ENCODE measurements at regions not wholly inside any gene's neighbourhood (a gene's known extent, or its start where the extent isn't known, plus 50 kb on each side); places are given as distances from the start of the nearest gene placed in this dataset.

DNA sequence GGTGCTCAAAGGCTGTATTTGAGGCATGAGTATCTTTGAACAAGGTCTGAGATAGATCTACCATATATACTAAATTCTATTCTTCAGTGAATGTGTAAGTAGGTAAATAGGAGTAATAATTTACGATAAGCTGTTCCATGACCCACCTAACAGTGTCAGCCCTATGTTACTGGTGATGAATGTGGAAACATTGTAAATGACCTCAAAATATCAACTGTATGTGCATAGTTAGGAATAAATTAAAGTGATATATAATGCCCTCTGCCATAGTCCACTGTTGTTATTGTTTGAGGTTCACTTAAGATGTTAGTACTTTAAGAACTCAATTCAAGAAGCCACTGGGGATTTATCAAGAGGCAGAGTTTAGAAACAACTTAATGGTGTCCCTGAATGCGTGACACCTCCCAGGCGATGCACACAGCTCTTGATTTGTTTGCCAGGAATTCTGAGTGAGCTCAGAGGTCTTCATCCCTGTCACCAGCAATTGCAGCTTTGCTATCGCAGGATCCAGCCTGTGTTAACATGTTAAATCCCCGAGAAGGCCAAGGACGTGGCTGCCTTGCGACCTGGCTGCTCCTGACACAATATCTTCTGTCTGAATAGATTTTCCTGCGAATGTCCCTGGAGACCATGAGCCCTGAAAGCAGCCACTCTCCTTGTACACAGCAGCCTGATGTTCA, 104.9 kb downstream of the KLF6 start:
- 45% methylated on average over 7 of the region's 8 CpGs for WGBS (ENCODE audit: insufficient coverage)
- DNase-seq, result no peak
- H3K27me3 ChIP-seq (ENCODE audit: control insufficient read depth, insufficient read depth, low read length), result no peaks in the 10 kb centered on the region
- H3K4me3 ChIP-seq (ENCODE audit: low read length), result no peak overlapping the region
- no peaks in the 10 kb centered on the region for H3K36me3 ChIP-seq (ENCODE audit: control insufficient read depth, insufficient read depth, low read length)
- no peaks in the 10 kb centered on the region for H3K9me3 ChIP-seq (replicated peaks; ENCODE audit: control insufficient read depth, low read depth, low read length)
- no peaks in the 10 kb centered on the region for H3K4me1 ChIP-seq (ENCODE audit: control insufficient read depth, insufficient read depth, low read length)
- no peak overlapping the region for H3K27ac ChIP-seq (ENCODE audit: low read length)

DNA sequence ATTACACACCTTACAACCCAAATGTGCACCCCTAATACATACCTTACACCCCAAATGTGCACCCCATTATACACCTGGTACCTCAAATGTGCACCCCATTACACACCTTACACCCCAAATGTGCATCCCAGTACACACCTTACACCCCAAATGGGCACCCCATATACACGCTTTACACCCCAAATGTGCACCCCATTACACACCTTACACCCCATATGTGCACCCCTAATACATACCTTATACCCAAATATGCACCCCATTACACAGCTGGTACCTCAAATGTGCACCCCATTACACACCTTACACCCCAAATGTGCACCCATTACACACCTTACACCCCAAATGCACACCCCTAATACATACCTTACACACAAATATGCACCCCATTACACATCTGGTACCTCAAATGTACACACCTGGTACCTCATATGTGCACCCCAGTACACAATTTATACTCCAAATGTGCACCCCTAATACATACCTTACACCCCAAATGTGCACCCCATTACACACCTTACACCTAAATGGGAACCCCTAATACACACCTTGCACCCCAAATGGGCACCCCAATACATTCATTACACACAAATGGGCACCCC, 106.3 kb downstream of the KLF6 start:
- Histone ChIP-seq H3K4me3 (ENCODE audit: low read length) (no peak overlapping the region), H3K9me3 (replicated peaks; ENCODE audit: control insufficient read depth, low read depth, low read length) (no peaks in the 10 kb centered on the region), H3K36me3 (ENCODE audit: control insufficient read depth, insufficient read depth, low read length) (no peaks in the 10 kb centered on the region), H3K4me1 (ENCODE audit: control insufficient read depth, insufficient read depth, low read length) (no peaks in the 10 kb centered on the region), H3K27me3 (ENCODE audit: control insufficient read depth, insufficient read depth, low read length) (no peaks in the 10 kb centered on the region), H3K27ac (ENCODE audit: low read length) (no peak overlapping the region)
- 70% methylated on average over 1 of the region's 1 CpG for WGBS (ENCODE audit: insufficient coverage)
- DNase-seq, result no peak

DNA sequence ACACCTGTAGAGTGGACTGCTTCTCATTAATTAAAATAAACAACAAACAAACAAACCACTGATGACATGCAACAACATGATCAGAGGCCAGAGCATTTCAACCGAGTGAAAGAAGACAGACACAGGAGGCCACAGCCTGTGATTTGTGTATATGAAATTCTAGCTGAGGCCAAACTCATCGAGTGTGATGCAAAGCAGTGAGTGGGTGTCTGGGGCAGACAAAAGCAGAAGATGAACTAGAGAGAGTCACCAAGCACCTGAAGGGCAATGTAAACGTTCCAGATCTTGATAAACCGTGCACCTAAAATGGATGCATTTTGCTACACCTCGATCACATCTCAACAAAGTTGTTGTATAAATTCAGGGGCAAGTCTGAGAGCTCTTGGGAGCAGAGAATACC, 108.4 kb downstream of the KLF6 start:
- Histone ChIP-seq H3K27ac (ENCODE audit: low read length) (no peak overlapping the region), H3K36me3 (ENCODE audit: control insufficient read depth, insufficient read depth, low read length) (no peaks in the 10 kb centered on the region), H3K27me3 (ENCODE audit: control insufficient read depth, insufficient read depth, low read length) (no peaks in the 10 kb centered on the region), H3K4me1 (ENCODE audit: control insufficient read depth, insufficient read depth, low read length) (no peaks in the 10 kb centered on the region), H3K9me3 (replicated peaks; ENCODE audit: control insufficient read depth, low read depth, low read length) (no peaks in the 10 kb centered on the region), H3K4me3 (ENCODE audit: low read length) (no peak overlapping the region)
- no peak for DNase-seq
- WGBS (ENCODE audit: insufficient coverage), result 77% methylated on average over 3 of the region's 5 CpGs

DNA sequence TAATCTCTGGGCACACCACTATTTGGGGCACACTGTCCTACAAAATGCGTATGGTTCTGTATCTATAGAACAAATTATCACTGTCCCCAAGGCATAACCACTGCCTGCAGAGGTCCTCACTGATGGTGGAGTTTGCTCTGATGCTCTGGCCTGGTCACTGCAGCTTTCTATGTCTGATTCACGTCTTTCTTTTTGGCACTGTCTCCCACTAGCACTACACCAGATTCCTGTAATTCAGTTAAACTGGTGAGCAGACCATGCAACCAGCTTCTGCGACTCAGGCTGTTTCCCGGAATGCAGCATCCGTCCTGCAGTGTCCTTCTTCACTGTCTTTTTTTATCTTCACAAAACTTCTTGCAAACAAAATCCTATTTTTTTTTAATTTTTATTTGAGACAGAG, 112.8 kb downstream of the KLF6 start:
- H3K27me3 ChIP-seq (ENCODE audit: control insufficient read depth, insufficient read depth, low read length), result no peaks in the 10 kb centered on the region
- WGBS (ENCODE audit: insufficient coverage), result 89% methylated on average over 3 of the region's 5 CpGs
- no peaks in the 10 kb centered on the region for H3K36me3 ChIP-seq (ENCODE audit: control insufficient read depth, insufficient read depth, low read length)
- H3K4me3 ChIP-seq (ENCODE audit: low read length), result no peak overlapping the region
- no peak for DNase-seq
- H3K9me3 ChIP-seq (replicated peaks; ENCODE audit: control insufficient read depth, low read depth, low read length), result no peaks in the 10 kb centered on the region
- H3K4me1 ChIP-seq (ENCODE audit: control insufficient read depth, insufficient read depth, low read length), result no peaks in the 10 kb centered on the region
- no peak overlapping the region for H3K27ac ChIP-seq (ENCODE audit: low read length)

DNA sequence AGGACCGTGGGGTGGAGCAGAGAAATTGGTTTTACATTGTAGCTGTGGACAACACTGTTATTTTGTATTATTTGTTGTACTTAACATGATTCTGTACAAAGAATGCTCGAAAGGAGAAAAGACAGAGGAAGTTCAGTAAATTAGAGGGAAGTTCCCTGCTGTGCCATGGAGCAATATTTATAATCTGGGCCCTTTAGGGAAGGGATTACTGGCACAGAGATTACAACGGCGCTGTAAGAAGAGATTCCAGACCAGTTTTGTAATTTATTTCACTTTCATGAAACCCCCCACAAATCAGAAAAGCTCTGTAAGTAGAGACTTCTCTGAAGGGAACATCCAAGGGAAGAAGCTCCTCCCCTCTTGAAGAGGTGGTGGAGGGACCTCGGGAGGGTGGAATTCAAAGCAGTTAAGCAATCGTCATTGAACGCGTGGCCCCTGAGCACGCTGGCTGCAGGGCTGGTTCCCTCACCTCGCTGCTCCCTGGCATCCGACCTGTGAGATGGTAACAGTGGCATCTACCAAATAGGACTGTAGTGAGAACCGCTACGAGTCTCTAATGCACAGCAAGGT, 113.5 kb downstream of the KLF6 start:
- 66% methylated on average over 9 of the region's 13 CpGs for WGBS (ENCODE audit: insufficient coverage)
- Histone ChIP-seq H3K4me1 (ENCODE audit: control insufficient read depth, insufficient read depth, low read length) (no peaks in the 10 kb centered on the region), H3K9me3 (replicated peaks; ENCODE audit: control insufficient read depth, low read depth, low read length) (no peaks in the 10 kb centered on the region), H3K4me3 (ENCODE audit: low read length) (no peak overlapping the region), H3K36me3 (ENCODE audit: control insufficient read depth, insufficient read depth, low read length) (no peaks in the 10 kb centered on the region), H3K27me3 (ENCODE audit: control insufficient read depth, insufficient read depth, low read length) (no peaks in the 10 kb centered on the region), H3K27ac (ENCODE audit: low read length) (no peak overlapping the region)
- no peak for DNase-seq

DNA sequence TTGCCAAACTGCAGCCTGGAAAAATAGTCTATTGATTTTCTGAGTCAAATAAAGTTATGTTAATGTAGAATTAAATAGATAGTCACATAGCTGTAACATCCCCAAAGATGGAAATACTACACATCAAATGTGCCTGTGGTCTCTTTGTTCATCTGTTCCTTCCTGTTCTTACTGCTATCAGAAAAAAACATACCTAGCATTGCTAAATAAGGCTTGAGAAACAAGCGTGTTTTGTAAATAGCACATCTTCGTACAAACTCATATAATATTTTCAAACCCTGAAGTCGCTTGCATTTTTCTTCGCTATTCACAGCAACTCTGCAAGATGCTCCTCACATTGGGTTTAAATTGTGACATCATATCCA, 116.1 kb downstream of the KLF6 start:
- WGBS (ENCODE audit: insufficient coverage), result 82% methylated on average over 4 of the region's 4 CpGs
- H3K9me3 ChIP-seq (replicated peaks; ENCODE audit: control insufficient read depth, low read depth, low read length), result no peaks in the 10 kb centered on the region
- H3K36me3 ChIP-seq (ENCODE audit: control insufficient read depth, insufficient read depth, low read length), result no peaks in the 10 kb centered on the region
- H3K4me3 ChIP-seq (ENCODE audit: low read length), result no peak overlapping the region
- H3K27ac ChIP-seq (ENCODE audit: low read length), result no peak overlapping the region
- no peaks in the 10 kb centered on the region for H3K27me3 ChIP-seq (ENCODE audit: control insufficient read depth, insufficient read depth, low read length)
- H3K4me1 ChIP-seq (ENCODE audit: control insufficient read depth, insufficient read depth, low read length), result no peaks in the 10 kb centered on the region
- DNase-seq, result no peak

DNA sequence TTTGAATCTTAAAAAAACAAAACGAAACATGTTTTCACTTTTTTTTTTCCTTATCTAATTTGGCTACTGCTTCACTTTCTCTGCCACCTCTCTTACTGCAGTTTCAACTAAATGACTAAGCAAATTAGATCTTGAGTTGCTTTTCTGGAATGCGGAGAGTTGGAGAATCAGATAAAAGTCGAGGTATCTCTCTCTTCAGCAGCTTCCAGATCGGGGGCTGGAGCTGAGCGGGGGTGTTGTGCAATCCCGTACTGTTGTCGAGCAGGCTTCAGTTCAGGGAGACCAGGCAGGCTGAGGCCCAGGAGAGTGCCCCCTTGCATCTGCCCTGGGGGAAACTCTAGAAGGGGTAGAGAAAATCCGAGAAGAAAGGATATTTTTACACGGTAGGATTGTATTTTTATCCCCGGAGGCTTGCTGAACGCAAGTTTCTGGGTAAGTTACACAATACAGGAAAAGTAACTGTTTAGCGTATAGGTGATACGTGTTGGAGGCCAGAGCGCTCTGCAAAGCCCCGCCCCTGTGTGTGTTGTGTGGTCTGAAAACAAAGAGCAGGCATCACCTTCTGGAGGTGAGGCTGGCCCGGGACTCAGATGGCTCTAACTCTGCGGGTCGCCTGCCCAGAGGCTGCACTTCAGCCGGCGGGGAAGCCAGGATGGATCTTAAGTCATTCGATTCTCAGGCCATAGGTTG, 116.6 kb downstream of the KLF6 start:
- Histone ChIP-seq H3K4me3 (ENCODE audit: low read length) (no peak overlapping the region), H3K4me1 (ENCODE audit: control insufficient read depth, insufficient read depth, low read length) (no peaks in the 10 kb centered on the region), H3K9me3 (replicated peaks; ENCODE audit: control insufficient read depth, low read depth, low read length) (no peaks in the 10 kb centered on the region), H3K36me3 (ENCODE audit: control insufficient read depth, insufficient read depth, low read length) (no peaks in the 10 kb centered on the region), H3K27me3 (ENCODE audit: control insufficient read depth, insufficient read depth, low read length) (no peaks in the 10 kb centered on the region), H3K27ac (ENCODE audit: low read length) (no peak overlapping the region)
- peak; percentile 16 for DNase-seq
- WGBS (ENCODE audit: insufficient coverage), result 16% methylated on average over 20 of the region's 21 CpGs

DNA sequence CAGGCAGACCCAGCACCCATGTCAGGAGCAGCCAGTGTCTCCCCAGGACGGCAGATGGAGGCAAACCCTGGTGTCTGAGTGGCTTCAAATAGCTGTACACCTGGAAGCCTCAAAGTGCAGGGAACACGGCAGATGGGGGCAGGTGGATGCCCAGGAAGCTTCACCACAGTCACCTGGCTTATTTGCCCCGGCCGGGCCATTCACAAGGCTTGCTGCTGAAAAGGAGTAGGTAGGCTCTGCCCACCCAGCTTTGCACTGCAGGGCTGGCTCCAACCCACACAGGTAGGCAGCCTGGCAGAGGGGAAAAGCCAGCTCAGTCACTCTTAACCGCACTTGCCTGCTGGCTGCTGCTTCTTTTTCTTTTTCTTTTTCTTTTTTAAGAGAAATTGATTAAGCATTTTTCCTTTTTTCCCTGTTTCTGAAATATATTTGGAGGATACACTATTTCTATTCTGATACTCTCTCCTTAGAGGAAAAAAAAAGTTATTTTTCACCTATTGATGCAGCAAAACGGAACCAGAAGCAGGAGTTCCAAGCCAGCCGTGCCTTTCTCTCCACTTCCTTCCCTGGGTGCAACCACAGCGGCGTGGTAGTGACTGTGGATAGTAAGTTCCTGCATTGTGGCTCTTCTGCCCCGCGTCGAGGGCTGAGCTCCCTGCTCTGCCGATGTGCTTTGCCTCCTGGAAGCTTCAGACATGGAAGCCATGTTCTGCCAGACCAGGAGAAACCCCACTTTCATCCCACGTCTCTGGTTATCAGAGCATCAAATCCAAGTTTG, 118.3 kb downstream of the KLF6 start:
- no peaks in the 10 kb centered on the region for H3K9me3 ChIP-seq (replicated peaks; ENCODE audit: control insufficient read depth, low read depth, low read length)
- no peak overlapping the region for H3K27ac ChIP-seq (ENCODE audit: low read length)
- H3K4me3 ChIP-seq (ENCODE audit: low read length), result no peak overlapping the region
- no peaks in the 10 kb centered on the region for H3K4me1 ChIP-seq (ENCODE audit: control insufficient read depth, insufficient read depth, low read length)
- 78% methylated on average over 10 of the region's 14 CpGs for WGBS (ENCODE audit: insufficient coverage)
- no peaks in the 10 kb centered on the region for H3K36me3 ChIP-seq (ENCODE audit: control insufficient read depth, insufficient read depth, low read length)
- peak; percentile 27 for DNase-seq
- H3K27me3 ChIP-seq (ENCODE audit: control insufficient read depth, insufficient read depth, low read length), result no peaks in the 10 kb centered on the region

DNA sequence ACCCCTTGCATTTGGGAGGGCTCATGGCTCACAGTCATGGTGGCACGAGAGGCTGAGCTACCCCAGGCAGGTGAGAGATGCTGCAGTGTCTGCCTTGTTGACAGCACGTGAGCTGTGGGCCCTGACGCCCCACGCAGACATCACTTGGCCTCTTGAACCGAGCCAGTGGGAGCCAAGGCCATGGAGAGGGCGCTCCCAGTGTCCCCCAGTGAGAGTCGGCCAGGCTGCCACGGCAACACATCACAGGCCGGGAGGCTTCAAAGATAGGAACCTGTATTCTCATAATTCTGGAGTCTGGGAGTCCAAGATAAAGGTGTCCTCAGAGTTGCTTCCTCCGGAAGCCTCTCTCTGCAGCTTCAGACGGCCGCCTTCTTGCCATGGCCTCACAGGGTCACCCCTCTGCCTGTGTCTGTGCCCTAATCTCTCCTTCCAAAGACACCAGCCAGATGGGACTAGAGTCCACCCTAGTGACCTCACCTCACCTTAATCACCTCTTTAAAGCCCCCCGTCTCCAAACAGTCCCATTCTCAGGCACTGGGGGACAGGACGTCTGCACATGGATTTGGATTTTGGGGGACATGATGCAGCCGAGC, 119.6 kb downstream of the KLF6 start:
- no peaks in the 10 kb centered on the region for H3K36me3 ChIP-seq (ENCODE audit: control insufficient read depth, insufficient read depth, low read length)
- no peak overlapping the region for H3K4me3 ChIP-seq (ENCODE audit: low read length)

More for the DNA sequence above, 119.6 kb downstream of the KLF6 start:
- WGBS (ENCODE audit: insufficient coverage), result 84% methylated on average over 12 of the region's 15 CpGs
- Histone ChIP-seq H3K27ac (ENCODE audit: low read length) (no peak overlapping the region), H3K27me3 (ENCODE audit: control insufficient read depth, insufficient read depth, low read length) (no peaks in the 10 kb centered on the region), H3K4me1 (ENCODE audit: control insufficient read depth, insufficient read depth, low read length) (no peaks in the 10 kb centered on the region), H3K9me3 (replicated peaks; ENCODE audit: control insufficient read depth, low read depth, low read length) (peaks cover 5% of the 10 kb centered on the region)
- no peak for DNase-seq
